ELR (cell line): ENCODE measurements at regions not wholly inside any gene's neighbourhood (a gene's known extent, or its start where the extent isn't known, plus 50 kb on each side); places are given as distances from the start of the nearest gene placed in this dataset.
"Not testable (repeated sequence)": the region's sequence is repeated elsewhere in the genome, so short reads cannot be mapped to it uniquely, and the experiment has no call there.

Experiments used
- DNase-seq: peaks from one replicate; pipeline ENCODE4 v3.0.0-alpha.2; 2015; ENCODE audit warnings: low read depth

- DNase-seq: no peak
Measured at GRCh38 chr14:106488291-106488690, 961.9 kb downstream of the TMEM121 start.

GRCh38 chr14:106489112-106489881 lies 962.9 kb downstream of the TMEM121 start:
- no peak for DNase-seq

DNA sequence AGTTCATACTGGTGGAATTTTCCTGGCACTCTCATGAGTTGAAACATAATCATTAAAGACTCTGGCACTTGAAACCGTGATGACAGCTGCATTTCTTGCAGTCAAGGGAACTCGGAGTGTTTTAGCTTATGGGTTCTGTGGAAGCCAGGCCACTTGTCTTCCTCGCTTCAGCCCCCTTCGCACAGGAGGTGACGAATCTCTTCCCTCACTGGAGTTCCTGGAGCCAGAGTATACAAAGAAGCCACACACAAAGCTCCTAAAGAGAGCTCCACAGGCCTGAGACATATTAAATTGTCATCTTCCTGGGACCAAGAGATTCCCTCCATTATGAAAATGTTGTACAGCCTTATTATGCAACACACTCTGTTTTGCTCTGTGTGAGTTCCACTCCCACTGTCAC lies 964.1 kb downstream of the TMEM121 start:
- DNase-seq: no peak

DNA sequence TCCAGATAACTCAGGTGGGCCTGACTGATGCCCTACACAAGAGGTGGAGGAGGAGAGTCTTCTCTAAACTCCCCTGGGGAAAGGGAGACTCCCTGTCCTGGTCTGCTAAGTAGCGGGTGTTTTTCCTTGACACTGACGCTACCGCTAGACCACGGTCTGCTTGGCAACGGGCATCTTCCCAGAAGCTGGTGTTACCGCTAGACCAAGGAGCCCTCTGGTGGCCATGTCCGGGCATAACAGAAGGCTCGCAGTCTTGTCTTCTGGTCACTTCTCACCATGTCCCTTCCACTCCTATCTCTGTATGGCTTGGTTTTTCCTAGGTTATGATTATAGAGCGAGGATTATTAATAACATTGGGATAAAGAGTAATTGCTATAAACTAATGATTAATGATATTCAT lies 965.5 kb downstream of the TMEM121 start:
- peak; percentile 1 for DNase-seq

DNA sequence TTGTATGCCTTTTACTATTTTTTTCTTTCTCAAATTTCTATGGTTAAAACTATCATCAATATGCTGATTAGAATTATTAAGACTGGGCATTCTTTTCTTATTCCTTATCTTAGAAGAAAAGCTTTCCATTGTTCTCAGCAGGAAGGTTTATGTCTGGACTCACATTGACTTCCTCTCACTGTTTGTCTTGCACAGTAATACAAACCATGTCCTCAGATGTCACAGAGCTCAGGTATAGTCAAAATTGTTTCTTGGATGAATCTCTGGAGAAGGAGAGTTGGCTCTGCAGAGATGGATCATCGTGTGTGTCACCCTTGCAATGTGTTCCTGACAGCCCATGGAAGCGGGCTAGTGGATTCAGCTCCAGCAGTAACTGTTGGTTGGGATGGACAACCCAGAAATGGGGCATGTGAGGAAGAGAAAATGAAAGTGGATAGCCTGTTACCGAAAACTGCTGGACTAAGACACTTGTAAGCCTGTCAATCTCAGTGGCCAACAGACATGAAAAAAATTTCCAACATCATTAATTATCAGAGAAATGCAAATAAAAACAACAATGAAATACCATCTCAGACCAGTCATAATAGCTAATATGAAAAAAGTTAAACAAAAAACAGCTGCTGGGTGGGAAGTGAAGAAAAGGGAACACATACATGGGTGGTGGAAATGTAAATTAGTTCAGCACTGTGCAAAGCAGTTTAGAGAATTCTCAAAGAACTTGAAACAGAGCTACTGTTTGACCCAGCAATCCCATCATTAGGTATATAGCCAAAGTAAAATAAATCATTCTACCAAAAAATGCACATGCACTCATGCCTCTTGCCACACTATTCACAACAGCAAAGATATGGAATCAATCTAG lies 967.8 kb downstream of the TMEM121 start:
- no peak for DNase-seq

- no peak for DNase-seq
Measured at GRCh38 chr14:106500571-106500970, 974.2 kb downstream of the TMEM121 start.

DNA sequence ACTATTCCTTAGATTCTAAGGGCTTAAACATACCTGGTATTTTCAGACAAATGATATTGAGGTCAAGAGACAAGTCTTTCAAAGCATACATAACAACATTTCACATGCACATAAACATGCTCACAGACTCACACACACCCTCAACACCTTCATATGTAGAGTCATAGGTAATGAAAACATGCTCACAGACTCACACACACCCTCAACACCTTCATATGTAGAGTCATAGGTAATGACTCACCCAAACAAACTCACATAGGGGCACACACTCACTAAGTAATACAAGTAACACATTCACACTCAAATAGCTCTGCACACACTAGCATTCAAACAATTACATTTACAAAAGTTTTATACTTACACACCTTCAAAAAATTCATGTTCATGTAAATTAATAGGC lies 975.5 kb downstream of the TMEM121 start:
- DNase-seq: no peak

- no peak for DNase-seq
Measured at GRCh38 chr14:106505366-106505765, 979.0 kb downstream of the TMEM121 start.

GRCh38 chr14:106506881-106507305 lies 980.5 kb downstream of the TMEM121 start:
- no peak for DNase-seq

- DNase-seq: no peak
Measured at GRCh38 chr14:106507354-106507753, 981.0 kb downstream of the TMEM121 start.

- DNase-seq: no peak
Measured at GRCh38 chr14:106508216-106508615, 981.8 kb downstream of the TMEM121 start.

- DNase-seq: no peak
Measured at GRCh38 chr14:106509176-106509575, 982.8 kb downstream of the TMEM121 start.

DNA sequence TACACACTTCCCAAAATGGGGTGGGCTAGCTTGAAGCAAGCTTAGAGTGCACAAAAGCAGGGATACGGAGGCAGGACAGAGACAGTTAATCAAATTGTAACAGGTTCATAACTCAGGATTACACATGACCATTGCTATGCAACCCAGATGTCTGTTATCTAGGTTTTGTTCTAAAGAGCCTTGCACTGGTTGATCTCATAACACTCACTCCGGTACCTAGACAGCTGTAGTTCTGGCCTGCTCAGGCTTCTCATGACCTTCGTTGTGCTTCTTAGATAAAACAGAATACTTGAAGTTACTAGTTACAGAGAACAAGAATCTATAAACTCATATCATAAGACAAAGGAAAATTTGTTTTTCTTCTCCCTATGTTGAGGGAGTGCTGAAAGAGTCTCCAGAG lies 983.4 kb downstream of the TMEM121 start:
- DNase-seq: no peak

GRCh38 chr14:106511006-106511799 lies 984.8 kb downstream of the TMEM121 start:
- DNase-seq: no peak

DNA sequence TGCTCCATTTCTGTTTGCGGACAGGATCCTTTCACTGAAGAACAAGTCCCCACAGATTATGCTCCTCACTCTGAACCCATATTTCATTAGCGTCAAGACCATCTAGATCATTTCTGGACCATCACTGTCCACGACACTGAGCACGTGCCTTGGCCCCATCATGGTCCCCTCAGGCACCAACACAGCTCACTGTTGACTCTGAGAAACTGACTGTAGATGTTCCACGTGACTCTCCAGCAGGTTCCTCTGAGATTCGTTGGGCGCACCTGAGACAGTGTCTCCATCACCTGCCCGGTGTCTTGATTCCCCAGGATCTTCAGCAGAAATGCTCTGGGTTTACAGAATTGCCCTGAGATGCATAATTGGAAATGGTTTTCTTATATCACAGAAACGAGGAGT lies 985.4 kb downstream of the TMEM121 start:
- DNase-seq: no peak

DNA sequence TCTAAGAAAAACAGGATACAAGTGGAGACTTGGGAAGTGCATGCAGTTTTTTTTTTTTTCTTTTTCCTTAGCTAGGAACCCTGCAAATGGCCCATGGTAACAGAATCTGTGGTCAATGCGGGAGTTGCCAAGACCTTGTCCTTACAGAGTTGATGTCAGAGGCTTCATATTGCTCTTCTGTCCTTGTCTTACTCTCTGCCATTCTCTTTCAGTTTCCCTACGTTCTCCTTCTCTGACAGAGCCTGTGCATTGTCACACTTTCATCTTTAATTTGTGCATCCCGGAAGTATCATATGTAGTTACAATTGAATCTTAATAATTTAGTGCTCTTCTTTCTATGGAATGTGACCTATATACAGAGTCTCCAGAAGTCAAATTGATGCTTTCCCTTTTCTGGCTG lies 986.9 kb downstream of the TMEM121 start:
- no peak for DNase-seq

- DNase-seq: no peak
Measured at GRCh38 chr14:106518054-106518943, 991.9 kb downstream of the TMEM121 start.

DNA sequence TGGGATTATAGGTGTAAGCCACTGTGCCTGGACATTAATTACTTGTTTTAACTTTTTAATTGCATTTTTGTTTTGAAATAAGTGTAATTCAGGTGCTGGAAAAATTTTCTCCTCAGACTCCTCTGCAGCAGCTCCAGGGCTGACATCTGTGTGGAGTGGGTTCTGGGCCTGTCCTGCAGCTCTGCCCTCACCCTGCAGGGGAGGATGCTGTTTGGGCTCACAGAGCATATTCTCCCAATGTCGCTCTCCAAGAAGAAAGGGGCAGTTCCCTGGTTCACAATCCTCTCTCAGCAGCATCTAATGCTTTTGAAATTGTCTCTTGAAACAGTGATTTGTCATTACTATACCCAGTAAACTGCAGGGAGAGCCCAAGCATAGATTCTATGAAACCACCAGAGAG lies 995.7 kb downstream of the TMEM121 start:
- DNase-seq: not testable (repeated sequence)

- DNase-seq: no peak
Measured at GRCh38 chr14:106522990-106523389, 996.6 kb downstream of the TMEM121 start.

- DNase-seq: no peak
Measured at GRCh38 chr14:106528717-106529116, 1002.3 kb downstream of the TMEM121 start.

GRCh38 chr14:106530031-106530422 lies 1003.6 kb downstream of the TMEM121 start:
- no peak for DNase-seq
